DMS153 (cell line): ENCODE measurements at regions not wholly inside any gene's neighbourhood (a gene's known extent, or its start where the extent isn't known, plus 50 kb on each side); places are given as distances from the start of the nearest gene placed in this dataset.
"Not testable (repeated sequence)": the region's sequence is repeated elsewhere in the genome, so short reads cannot be mapped to it uniquely, and the experiment has no call there.

Experiments used
- DNase-seq: peaks from one replicate; lab custom pipeline; 2025; lab: John Stamatoyannopoulos, UW

DNA sequence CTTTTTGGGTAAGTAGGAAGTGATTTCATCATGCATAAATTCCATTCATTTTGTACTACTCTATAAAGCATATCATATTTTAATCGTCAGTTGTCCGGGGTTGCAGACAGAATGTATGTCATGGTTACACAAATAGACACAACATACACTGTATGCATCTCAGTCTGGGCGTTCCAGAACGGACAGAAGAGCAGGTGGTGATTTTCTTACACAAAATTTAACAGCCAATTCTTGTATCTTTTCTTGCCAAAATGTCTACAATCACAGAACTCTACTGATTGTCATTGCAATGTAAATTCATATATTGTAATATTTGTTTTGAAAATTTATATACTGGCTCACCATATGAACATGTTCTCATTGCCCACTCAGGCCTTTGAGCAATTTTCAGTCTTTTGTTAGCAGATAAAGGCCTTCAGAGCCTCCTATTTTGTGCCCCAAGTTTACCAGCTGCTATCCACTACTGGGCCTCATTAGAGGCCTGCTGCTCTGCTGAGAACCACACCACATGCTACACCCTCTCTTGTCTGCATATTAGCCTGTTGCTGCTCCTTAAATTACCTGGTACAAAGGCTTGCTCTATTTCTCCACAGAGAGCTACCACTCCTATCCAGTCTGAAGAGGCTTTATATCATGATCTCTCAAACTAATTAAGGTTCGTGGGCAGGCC lies 61.5 kb downstream of the PRDM13 start:
- peak; percentile 3 for DNase-seq

DNA sequence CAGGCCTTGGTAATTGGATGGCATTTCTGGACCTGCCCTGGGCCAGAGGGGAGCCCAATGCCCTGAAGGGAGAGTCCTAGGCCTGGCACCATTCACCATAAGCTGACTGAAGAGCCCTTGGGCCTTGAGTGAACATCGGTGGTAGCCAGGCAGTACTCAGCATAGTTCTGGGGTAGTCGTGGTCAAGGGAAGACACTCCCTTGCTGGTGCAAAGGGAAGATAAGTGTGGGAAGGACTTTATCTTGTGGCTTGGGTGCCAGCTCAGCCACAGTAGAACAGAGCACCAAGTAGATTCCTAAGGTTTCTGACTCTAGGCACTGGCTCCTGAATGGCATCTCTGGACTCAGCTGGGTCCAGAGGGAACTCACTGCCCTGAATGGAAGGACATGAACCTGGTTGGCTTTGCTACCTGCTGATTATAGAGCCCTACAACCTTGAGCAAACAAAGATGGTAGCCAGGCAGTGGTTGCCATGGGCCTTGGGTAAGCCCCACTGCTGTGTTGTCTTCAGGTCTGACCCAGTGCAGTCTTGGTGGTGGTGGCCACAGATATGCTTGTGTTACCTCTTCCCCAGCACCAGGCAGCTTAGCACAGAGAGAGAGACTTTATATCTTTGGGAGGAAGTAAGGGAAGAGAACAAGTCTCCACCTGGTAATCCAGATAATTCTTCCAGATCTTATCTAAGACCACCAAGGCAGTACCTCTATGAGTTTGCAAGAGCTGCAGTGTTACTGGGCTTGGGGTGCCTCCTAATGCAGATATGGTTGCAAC lies 83.5 kb downstream of the PRDM13 start:
- DNase-seq = no peak

DNA sequence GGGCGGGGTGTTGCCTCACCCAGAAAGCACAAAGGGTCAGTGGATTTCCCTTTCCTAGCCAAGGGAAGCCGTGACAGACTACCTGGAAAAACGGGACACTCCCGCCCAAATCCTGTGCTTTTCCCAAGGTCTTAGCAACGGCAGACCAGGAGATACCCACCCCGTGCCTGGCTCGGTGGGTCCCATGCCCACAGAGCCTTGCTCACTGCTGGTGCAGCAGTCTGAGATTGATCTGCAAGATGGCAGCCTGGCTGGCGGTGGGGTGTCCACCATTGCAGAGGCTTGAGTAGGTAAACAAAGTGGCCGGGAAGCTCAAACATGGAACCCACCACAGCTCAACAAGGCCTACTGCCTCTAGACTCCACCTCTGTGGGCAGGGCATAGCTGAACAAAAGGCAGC lies 95.7 kb downstream of the PRDM13 start:
- not testable (repeated sequence) for DNase-seq

DNA sequence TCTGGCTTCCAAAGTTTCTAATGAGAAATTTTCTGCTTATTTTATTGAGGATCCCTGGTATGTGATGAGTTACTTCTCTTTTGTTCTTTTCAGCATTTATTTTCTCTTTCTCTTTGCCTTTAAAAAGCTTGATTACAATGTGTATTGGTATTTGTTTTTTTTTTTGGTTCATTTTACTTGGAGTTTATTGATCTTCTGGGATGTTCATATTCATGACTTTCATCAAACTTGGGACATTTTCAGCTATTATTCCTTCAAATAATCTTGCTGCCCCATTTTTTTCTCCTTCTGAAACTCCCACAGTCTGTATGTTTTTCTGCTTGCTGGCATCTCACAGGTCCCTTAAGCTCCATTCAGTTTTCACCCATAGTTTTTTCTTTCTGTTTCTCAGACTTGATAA lies 102.4 kb downstream of the PRDM13 start:
- no peak for DNase-seq

DNA sequence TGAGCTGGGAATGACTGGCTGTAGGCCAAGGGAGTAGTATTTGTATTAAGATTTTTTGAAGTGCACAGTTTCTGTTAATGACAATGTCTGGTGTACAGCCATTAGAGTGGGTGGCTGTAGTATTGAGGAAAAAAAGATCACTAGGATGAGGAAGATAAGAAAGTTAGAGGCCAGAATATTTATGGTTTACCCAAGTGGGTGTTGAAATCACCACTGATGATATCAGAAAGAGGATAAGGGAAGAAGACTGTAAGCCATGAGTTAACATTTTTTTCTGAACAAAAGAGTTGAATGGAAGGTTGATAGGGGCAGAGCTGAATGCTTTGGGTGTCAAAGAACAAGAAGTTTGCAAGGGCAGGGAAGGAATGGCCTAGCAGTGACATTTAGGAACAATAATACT lies 104.7 kb downstream of the PRDM13 start:
- no peak for DNase-seq

DNA sequence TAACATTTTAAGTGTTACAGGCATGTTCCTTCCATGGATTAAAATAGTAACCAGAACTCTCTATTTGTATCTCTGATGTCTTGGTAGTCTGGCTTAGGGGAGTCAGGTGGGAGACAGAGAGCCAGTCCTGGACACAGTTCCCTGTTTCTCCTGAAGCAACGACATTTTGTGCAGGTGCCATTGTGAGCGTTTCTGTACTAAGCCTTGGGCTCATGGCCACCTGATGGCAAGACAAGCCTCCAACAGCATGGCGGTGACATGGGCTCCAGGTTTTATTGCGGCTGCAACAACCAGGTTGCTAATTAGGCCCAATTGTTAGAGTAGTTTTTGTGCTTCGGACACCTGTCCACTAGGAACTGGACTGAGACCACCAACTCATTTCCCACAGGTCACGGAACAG lies 105.3 kb downstream of the PRDM13 start:
- DNase-seq = no peak

DNA sequence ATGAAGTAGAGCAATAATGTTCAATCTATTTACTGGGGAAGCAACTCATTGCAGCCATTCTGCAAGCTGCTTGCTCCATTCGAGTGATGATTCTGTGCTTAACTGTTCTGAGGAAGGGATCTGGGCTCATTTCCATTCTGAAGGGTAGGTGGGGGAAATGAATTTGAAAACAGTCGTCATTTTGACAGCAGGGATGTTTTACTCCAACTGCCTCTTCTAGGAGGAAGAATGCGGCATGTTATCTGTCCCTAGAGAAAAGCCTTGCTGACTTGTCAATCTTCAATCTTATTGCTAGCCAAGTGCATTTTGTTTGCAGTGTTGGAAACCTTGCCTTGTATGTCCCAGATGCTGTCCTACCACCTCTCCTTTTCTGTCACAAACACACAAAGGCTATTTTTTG lies 105.9 kb downstream of the PRDM13 start:
- no peak for DNase-seq

DNA sequence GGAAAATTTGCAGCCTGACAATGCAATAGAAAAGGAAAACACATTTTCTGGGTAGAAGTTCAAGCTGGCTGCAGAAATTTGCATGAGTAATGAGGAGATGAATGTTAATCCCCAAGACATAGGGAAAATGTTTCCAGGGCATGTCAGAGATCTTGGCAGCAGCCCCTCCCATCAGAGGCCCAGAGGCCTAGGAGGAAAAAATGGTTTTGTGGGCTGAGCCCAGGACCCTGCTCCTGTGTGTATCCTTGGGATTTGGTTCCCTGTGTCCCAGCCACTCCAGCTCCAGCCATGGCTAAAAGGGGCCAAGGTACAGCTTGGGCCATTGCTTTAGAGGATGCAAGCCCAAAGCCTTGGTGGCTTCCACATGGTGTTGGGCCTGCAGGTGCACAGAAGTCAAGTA lies 115.4 kb downstream of the PRDM13 start:
- not testable (repeated sequence) for DNase-seq

DNA sequence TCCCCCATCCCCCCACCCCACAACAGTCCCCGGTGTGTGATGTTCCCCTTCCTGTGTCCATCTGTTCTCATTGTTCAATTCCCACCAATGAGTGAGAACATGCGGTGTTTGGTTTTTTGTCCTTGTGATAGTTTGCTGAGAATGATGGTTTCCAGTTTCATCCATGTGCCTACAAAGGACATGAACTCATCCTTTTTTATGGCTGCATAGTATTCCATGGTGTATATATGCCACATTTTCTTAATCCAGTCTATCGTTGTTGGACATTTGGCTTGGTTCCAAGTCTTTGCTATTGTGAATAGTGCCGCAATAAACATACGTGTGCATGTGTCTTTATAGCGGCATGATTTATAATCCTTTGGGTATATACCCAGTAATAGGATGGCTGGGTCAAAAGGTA lies 123.6 kb downstream of the PRDM13 start:
- not testable (repeated sequence) for DNase-seq

DNA sequence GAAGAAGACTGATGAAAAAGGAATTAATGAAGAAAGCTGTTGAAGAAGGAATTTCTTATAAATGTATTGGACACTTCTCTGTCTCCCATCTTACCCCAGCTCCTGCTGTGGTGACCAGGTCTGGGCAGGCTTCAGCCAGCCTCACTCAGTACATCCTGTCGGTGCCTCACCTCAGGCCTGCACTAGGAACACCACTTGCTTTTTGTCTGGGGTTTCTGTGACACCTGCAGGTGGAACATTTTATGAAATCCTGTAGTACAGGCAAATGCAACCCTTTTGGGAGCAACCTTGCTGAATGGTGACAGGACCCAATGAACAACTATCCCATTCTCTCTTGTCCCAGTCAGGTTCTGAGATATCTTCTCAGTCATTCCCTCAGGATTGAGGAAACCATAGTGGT lies 129.7 kb downstream of the PRDM13 start:
- DNase-seq = peak; percentile 20

DNA sequence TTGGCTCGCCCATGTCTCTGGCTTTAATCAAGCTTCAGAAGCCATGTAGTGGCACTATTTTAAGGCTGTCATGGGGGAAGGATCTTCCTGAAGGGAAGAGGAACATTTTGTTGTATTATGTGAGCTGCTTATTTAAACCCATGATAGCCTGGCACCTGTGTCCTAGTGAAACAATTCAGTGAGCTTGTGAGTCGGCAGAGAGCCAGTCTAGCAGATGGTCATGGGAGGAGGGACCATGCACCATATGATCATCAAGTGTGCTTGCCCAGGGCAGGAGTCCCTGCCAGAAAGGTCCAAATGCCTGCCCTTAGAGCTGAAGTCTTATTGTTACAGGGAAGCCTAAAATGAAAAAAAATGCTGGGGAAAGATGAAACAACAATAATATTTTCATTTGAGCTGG lies 132.9 kb downstream of the PRDM13 start:
- no peak for DNase-seq

DNA sequence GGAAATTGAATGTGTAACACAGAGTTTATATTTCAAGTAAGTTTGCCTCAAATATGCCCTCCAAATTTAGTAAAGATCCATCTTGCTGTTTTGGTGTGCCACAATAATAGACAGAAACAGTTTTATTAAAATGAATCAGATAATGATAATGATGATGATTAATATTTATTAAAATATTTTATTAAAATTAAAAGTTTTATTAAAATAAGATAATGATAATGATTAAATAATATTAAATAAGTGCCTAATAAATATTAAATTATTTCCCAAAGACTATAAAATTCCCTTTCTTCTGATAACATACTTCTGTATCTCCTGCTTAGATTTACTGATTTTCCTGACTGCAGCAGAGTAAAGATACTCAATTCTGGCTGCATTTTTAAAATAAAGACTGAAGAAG lies 134.5 kb downstream of the PRDM13 start:
- no peak for DNase-seq

DNA sequence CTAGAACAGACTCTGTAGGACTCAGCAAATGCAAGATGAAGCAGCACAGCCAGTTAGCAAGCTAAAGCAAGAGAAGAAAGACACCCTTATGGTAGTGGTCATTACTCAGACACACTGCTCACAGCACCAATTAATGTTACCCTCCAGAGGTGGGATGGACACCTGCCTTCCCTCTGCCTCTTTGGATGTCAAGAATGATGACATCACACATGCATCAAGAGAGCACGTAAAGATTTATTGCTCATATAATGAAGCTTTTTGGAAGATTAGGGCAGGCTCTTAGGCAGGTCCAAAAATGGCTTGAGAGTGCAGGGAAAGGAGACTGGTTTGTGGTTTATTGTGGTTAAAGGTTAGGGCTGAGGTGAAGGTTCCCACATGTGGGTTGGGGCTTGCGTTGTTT lies 137.0 kb downstream of the PRDM13 start:
- no peak for DNase-seq

DNA sequence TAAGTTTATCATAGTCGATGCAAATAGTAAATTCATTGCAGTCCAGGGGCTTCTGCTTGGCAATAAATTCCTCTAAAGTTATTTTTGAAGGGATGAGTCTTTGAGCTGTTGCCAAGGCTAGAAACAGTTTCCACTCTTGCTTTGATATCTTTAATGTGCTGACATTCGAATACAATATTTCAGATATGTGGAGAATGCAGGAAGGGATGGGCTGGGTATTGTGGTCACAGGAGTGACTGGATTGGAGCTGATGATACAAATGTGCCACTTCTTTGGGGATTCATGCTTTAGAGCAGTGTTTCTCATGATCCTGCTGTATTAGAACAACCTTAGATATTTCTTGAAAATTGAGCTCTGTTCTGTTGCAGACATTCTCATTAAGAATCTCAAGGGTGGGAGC lies 139.0 kb downstream of the PRDM13 start:
- no peak for DNase-seq

DNA sequence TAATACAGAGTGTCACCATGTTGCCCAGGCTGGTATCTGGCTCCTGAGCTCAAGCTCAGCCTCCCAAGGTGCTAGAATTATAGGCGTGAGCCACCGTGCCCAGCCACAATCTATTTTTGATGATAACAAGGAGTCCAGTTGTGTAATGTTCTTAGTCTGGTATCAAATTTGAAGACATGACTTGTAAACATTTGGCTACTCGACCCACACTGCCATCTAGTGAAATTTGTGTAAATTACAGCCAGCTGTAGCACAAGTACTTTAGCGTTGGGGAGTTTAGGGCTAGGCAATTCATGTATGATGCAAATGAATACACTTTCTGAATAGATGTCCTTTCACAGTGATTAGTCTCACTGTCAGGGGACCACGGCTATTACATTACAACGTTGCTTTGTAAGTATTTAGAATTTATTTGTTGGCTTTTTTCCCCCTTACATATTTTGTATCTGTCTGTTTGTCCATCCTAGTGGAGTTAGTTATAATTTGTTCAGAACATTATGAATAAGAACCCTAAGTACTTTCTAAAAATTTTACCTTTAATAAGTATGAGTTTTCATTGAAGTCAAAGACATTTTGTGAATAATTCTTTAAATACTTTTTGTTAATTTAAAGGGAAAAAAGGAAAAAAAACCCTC lies 139.7 kb downstream of the PRDM13 start:
- peak; percentile 37 for DNase-seq

DNA sequence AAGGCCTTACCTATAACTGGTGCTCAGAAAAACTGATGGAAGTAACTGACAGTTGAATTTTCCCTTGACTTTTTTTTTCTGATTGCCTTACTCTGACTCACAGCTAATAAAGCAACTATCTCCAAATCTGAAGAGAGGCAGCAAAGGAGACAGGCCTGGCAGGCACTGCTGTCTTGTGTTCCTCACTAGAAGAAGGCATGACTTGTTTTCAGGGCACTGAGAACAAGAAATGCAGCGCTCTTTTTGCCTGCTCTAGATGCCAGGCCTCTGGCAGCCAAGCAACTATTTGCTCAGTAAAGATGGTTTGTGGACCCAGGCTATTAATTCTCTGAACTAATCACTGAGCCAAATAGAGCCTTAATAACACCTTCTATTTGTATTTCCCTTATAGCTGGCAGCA lies 155.1 kb downstream of the PRDM13 start:
- no peak for DNase-seq

DNA sequence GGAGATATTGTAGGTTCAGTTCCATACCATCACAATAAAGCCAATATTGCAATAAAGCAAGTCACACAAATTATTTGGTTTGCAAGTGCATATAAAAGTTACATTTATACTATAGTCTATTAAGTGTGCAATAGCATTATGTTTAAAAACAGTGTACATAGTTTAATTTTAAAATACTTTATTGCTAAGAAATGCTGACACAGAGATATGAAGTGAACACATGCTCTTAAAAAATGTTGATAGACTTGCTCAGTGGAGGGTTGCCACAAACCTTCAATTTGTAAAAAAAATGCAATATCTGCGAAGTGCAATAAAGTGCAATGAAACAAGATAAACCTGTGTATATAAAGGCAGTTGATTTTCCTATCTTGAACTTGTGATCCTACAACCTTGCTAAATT lies 161.5 kb downstream of the PRDM13 start:
- no peak for DNase-seq

DNA sequence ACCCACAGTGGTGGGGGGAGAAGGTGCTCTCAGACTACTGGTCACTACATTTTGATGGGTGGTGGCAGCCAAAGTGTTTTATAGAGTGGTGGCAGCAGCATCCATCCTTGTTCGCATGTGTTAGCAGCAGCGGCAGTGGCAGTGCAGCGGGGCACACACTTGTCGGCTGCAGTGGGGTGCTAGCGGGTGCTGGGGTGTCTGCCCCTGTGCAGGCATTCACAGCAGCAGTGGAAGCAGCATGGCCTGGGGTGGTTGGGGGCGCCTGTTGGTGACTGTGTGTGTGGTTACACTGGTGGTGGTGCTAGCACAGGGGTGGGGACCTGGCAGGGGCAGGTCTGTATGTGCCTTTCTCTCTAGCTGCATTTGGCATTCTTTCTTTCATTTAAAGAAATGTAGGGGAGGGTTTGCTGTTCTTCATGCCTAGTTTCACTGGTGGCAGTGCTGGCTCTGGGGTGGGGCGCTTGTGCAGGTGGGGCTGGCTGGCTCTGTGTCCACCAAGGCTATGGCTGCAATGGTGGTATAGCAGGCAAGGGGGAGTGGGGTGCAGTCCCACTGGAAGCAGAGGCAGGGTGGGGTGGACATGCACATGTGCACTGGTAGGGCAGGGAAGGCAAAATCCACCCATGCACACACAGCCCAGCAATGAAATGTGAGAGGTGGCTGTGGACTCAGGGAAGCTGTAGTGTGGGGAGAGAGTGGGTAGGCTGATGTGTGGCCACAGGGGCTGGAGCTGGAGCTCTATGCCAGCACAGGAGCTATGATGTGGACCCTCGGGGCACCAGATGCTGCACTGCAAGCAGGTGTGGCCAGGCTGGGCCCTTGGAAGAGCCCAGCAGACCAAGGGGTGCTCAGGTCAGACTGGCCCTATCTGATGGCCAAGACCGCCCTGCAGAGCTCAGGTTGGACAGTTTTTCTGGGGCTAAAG lies 173.3 kb downstream of the PRDM13 start:
- no peak for DNase-seq

DNA sequence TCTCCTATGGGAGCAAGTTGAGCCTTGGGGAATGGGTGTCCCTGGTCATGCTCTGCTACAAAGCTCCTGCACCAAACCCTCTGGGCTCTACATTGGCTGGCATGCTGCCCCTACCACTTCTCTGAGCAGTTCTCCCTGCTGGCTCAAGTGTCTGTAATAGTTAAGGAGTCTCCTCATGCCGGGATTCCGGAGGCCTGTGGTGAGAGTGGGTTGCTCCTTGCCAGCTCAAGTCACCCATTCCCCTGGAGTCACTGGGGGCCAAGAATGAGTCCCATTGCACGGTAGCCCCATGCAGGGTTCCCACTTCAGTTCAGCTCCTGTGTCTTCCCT lies 173.9 kb downstream of the PRDM13 start:
- no peak for DNase-seq

DNA sequence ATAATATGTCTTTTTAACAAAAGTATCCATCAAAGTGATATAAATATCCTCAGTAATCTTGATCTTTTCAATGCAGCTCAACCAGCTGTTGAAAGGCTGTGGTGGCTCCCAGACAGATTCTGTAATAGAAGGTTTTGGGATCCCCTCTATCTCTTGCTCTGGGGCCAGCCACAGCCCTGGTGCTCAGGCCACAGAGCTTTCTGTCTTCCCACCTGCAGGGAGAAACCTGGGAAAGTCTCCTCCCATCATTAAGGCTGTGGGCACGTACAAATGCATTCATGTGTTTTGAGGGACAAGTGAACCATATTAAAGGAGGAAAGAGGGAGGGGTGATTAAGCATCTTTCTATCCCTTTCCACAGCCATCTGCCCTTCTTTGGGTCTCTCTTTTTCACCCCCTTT lies 183.1 kb downstream of the PRDM13 start:
- DNase-seq = no peak

DNA sequence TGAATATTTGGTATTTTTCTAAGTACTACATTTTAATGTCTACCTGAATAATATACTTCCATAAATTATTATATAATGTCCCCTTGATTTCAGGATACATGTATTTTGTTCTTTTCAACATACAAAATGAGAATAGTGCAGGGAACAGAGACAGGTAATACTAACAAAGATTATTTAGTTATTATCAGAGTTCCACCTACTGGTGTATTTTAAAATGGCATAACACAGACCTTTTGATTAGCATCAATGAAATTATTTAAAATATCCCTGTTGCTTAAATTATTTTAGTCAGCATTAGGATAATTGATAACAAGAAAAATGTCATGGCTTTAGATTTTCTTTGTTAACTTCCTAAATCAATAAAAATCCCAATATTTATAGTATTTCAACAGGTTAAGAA lies 184.0 kb downstream of the PRDM13 start:
- no peak for DNase-seq

DNA sequence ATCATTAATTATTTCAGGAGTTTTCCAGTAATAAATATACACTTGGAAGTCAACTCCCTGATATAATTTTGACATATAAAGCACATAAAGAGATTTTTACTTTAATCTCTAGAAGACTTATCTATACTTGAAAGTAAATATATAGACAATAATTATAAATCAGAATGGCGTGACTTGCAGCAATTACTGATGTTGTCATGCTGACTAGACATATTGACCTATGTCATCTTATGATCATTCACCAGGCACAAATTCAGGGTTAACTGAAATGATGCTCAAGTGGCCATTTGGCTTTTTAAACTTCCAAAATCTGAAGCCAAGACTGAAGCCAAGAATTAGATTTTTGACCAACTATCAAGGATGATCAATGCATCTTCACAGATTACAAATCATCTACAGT lies 192.2 kb downstream of the MCHR2 start:
- no peak for DNase-seq
